OCI-LY7 (cell line): ENCODE measurements at regions not wholly inside any gene's neighbourhood (a gene's known extent, or its start where the extent isn't known, plus 50 kb on each side); places are given as distances from the start of the nearest gene placed in this dataset.

ENCODE experiments used
- EZH2phosphoT487 ChIP-seq: fragments of 200-600 bp; sonication (generic); IDR thresholded peaks from 2 replicates; pipeline ENCODE4 v1.6.1; 2018; ENCODE audit warnings: low read depth, borderline replicate concordance, mild to moderate bottlenecking, mixed run types, antibody characterized with exemption, low read length, moderate library complexity, mixed read lengths
- TF ChIP-seq, protein P1 (sequence below): fragments of 200-600 bp; sonication (generic); conservative IDR thresholded peaks from 2 replicates; pipeline ENCODE4 v1.5.1; 2014; ENCODE audit warnings: mild to moderate bottlenecking, antibody characterized with exemption, low read length, moderate library complexity, mixed read lengths

DNA sequence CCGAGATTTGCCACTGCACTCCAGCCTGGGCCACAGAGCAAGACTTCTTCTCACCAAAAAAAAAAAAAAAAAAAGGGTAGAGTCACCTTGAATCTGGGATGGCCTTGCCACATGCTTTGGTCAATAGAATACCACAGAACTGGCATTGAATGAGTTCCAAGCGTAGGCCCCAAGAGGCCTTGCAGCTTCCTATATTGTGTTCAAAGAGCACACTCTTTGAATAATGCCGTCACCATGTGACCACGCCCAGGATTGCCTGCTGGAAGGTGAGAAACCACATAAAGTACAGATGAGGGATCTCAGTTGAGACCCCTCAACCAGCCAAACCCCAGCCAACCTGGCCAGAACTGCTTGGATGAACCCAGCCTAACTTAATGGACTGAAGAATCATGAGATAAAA is 239.2 kb upstream of the AMIGO2 start:
- no peak for TF ChIP-seq EZH2phosphoT487
- TF ChIP-seq, protein P1, sequence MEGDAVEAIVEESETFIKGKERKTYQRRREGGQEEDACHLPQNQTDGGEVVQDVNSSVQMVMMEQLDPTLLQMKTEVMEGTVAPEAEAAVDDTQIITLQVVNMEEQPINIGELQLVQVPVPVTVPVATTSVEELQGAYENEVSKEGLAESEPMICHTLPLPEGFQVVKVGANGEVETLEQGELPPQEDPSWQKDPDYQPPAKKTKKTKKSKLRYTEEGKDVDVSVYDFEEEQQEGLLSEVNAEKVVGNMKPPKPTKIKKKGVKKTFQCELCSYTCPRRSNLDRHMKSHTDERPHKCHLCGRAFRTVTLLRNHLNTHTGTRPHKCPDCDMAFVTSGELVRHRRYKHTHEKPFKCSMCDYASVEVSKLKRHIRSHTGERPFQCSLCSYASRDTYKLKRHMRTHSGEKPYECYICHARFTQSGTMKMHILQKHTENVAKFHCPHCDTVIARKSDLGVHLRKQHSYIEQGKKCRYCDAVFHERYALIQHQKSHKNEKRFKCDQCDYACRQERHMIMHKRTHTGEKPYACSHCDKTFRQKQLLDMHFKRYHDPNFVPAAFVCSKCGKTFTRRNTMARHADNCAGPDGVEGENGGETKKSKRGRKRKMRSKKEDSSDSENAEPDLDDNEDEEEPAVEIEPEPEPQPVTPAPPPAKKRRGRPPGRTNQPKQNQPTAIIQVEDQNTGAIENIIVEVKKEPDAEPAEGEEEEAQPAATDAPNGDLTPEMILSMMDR, result no peak
